Vagina (tissue), 2 donors: ENCODE measurements at regions not wholly inside any gene's neighbourhood (a gene's known extent, or its start where the extent isn't known, plus 50 kb on each side); places are given as distances from the start of the nearest gene placed in this dataset.
"Not testable (repeated sequence)": the region's sequence is repeated elsewhere in the genome, so short reads cannot be mapped to it uniquely, and the experiment has no call there.

Experiments used
- DNase-seq, 2 donors: peaks; one replicate each; pipeline ENCODE4 v3.0.0-alpha.2; 2017; ENCODE audit errors: extremely low spot score in 2 of 2
- H3K27ac ChIP-seq: fragments of 200-600 bp; sonication (generic); one replicate; pipeline ENCODE4 v1.5.1; 2019
- H3K27me3 ChIP-seq: fragments of 200-600 bp; sonication (generic); one replicate; pipeline ENCODE4 v1.5.1; 2019
- H3K36me3 ChIP-seq, 2 donors: fragments of 200-600 bp; sonication (generic); one replicate each; pipeline ENCODE4 v1.5.1; 2017 to 2019
- H3K4me1 ChIP-seq: fragments of 200-600 bp; sonication (generic); one replicate; pipeline ENCODE4 v1.5.1; 2019
- H3K4me3 ChIP-seq, 2 donors: fragments of 200-600 bp; sonication (generic); 1 replicate in 1 of 2; 2 replicates in 1 of 2; pipeline ENCODE4 v1.5.1; 2016 to 2019
- H3K9me3 ChIP-seq: fragments of 200-600 bp; sonication (generic); one replicate; pipeline ENCODE4 v1.5.1; 2019
- CTCF ChIP-seq, 3 experiments: fragments of 450-650 bp in 2 of 3; fragments of 200-600 bp in 1 of 3; sonication (generic) in 1 of 3; IDR thresholded peaks; one replicate each; pipeline ENCODE4 v1.5.1; 2017 to 2019; ENCODE audit warnings: antibody characterized with exemption in 3 of 3, mild to moderate bottlenecking in 2 of 3, moderate library complexity in 2 of 3
- POLR2A ChIP-seq, 2 donors: fragments of 450-650 bp; IDR thresholded peaks; one replicate each; pipeline ENCODE4 v1.6.1; 2017; ENCODE audit warnings: antibody characterized with exemption in 2 of 2, mild to moderate bottlenecking in 2 of 2, moderate library complexity in 2 of 2
- POLR2AphosphoS5 ChIP-seq, 2 donors: sonication (generic); formaldehyde crosslinking; IDR thresholded peaks; one replicate each; pipeline ENCODE4 v1.9.0; 2017; ENCODE audit warnings: antibody characterized with exemption in 2 of 2, mild to moderate bottlenecking in 2 of 2, low read depth in 1 of 2; ENCODE audit not compliant: insufficient read depth in 1 of 2
- intact Hi-C: fragments of 100-400 bp; cut with DNase I; formaldehyde crosslinking; loops from one replicate; pipeline ENCODE4 v1.15.1; 2023

- no peak overlapping the region for H3K27ac ChIP-seq
- H3K27me3 ChIP-seq = no peaks in the 10 kb centered on the region
- no peaks in the 10 kb centered on the region for H3K9me3 ChIP-seq
- intact Hi-C loops = no loop called here
- no peaks in the 10 kb centered on the region for H3K36me3 ChIP-seq
- no peaks in the 10 kb centered on the region for H3K4me1 ChIP-seq
- no peak for DNase-seq
- no peak for TF ChIP-seq CTCF (IDR thresholded peaks at IDR 0.05)
- no peak for TF ChIP-seq POLR2A (IDR thresholded peaks at IDR 0.05)
- TF ChIP-seq POLR2AphosphoS5 (IDR thresholded peaks at IDR 0.05; ENCODE audit: insufficient read depth in 1 of 2, low read depth in 1 of 2) = no peak
- no peak overlapping the region for H3K4me3 ChIP-seq
Observed at GRCh38 chrX:4550018-4550417, 836.6 kb upstream of the PRKX start.

GRCh38 chrX:4547213-4547836 is 833.9 kb upstream of the PRKX start:
- no peaks in the 10 kb centered on the region for H3K9me3 ChIP-seq
- no peak for DNase-seq
- intact Hi-C loops = no loop called here
- no peaks in the 10 kb centered on the region for H3K27me3 ChIP-seq
- H3K4me1 ChIP-seq = no peaks in the 10 kb centered on the region
- no peak overlapping the region for H3K27ac ChIP-seq
- no peaks in the 10 kb centered on the region for H3K36me3 ChIP-seq
- TF ChIP-seq POLR2AphosphoS5 (IDR thresholded peaks at IDR 0.05; ENCODE audit: insufficient read depth in 1 of 2, low read depth in 1 of 2) (no peak), POLR2A (IDR thresholded peaks at IDR 0.05) (no peak), CTCF (IDR thresholded peaks at IDR 0.05) (peak; percentile 29 to 56 (median 55))
- no peak overlapping the region for H3K4me3 ChIP-seq

- H3K4me1 ChIP-seq, H3K36me3 ChIP-seq, intact Hi-C loops, H3K27ac ChIP-seq, H3K27me3 ChIP-seq, DNase-seq, H3K4me3 ChIP-seq, H3K9me3 ChIP-seq: not testable (repeated sequence)
Observed at GRCh38 chrX:4546178-4546577, 832.7 kb upstream of the PRKX start.

GRCh38 chrX:4528247-4528646 is 814.8 kb upstream of the PRKX start:
- DNase-seq = no peak
- Histone ChIP-seq H3K4me3 (no peak overlapping the region), H3K27me3 (no peaks in the 10 kb centered on the region), H3K36me3 (no peaks in the 10 kb centered on the region), H3K27ac (no peak overlapping the region), H3K9me3 (no peaks in the 10 kb centered on the region), H3K4me1 (no peaks in the 10 kb centered on the region)
- TF ChIP-seq POLR2A (IDR thresholded peaks at IDR 0.05) (no peak), POLR2AphosphoS5 (IDR thresholded peaks at IDR 0.05; ENCODE audit: insufficient read depth in 1 of 2, low read depth in 1 of 2) (no peak), CTCF (IDR thresholded peaks at IDR 0.05) (no peak)
- intact Hi-C loops = no loop called here

- H3K27ac ChIP-seq = no peak overlapping the region
- no peaks in the 10 kb centered on the region for H3K27me3 ChIP-seq
- intact Hi-C loops = no loop called here
- no peaks in the 10 kb centered on the region for H3K9me3 ChIP-seq
- DNase-seq = no peak
- no peaks in the 10 kb centered on the region for H3K4me1 ChIP-seq
- no peaks in the 10 kb centered on the region for H3K36me3 ChIP-seq
- no peak overlapping the region for H3K4me3 ChIP-seq
- TF ChIP-seq POLR2A (IDR thresholded peaks at IDR 0.05) (no peak), POLR2AphosphoS5 (IDR thresholded peaks at IDR 0.05; ENCODE audit: insufficient read depth in 1 of 2, low read depth in 1 of 2) (no peak), CTCF (IDR thresholded peaks at IDR 0.05) (no peak)
Observed at GRCh38 chrX:4485912-4486311, 772.5 kb upstream of the PRKX start.
